K562 (cell line): ENCODE measurements at regions not wholly inside any gene's neighbourhood (a gene's known extent, or its start where the extent isn't known, plus 50 kb on each side); places are given as distances from the start of the nearest gene placed in this dataset.

ENCODE experiments used
- ATAC-seq: fragments of 200-7000 bp; cut with Tn5 transposase; 3 replicates; pipeline ENCODE4 v1.9.1; 2020; ENCODE audit warnings: moderate library complexity
- BruUV-seq: library from RNA; stranded (reverse); fragments of 400-500 nt; replicated peaks from 2 replicates; lab custom pipeline; 2021; lab: Mats Ljungman, UMichigan
- CTCF ChIA-PET: fragments of 300-600 bp; formaldehyde crosslinking; extraction: SDS; loops from one replicate; lab custom pipeline; 2021; ENCODE audit warnings: low intra/inter-chr PET ratio; lab: Yijun Ruan, JAX
- POLR2A ChIA-PET: fragments of 300-600, 350-650 bp; sonication (Branson Sonifier 250); formaldehyde crosslinking; extraction: SDS; loops from one replicate; lab custom pipeline; 2021; ENCODE audit warnings: antibody characterized with exemption, inconsistent platforms; lab: Yijun Ruan, JAX
- DNase-seq, 4 experiments: peaks; one replicate each; pipeline versions ENCODE4 v3.0.0 to v3.0.0-alpha.2; 2011 to 2018; ENCODE audit warnings: low spot score in 3 of 4, mixed read lengths in 3 of 4; ENCODE audit errors: extremely low read depth in 1 of 4
- FAIRE-seq: peaks from 2 replicates; lab custom pipeline; 2011; peaks lifted over from hg19 to GRCh38; lab: Jason Lieb, UNC
- H2AFZ ChIP-seq: 2 replicates; pipeline ENCODE4 v1.6.0; 2011; ENCODE audit warnings: low read depth, low read length, control low read depth, inconsistent platforms
- H3K27ac ChIP-seq: fragments of 200-600 bp; 3 replicates; pipeline ENCODE4 v1.8.0; 2011; ENCODE audit warnings: low read depth, mild to moderate bottlenecking, control low read depth, inconsistent platforms, low read length, moderate library complexity, mixed read lengths; ENCODE audit errors: extremely low read depth
- H3K27me3 ChIP-seq, 2 experiments: fragments of 300-600 bp in 1 of 2; 2 replicates in 1 of 2; 3 replicates in 1 of 2; pipeline versions ENCODE4 v1.6.0 to v1.8.0; 2011; ENCODE audit warnings: inconsistent platforms in 2 of 2, low read length in 2 of 2, mild to moderate bottlenecking in 1 of 2, mixed read lengths in 1 of 2, moderate library complexity in 1 of 2; ENCODE audit not compliant: control insufficient read depth in 2 of 2, insufficient read depth in 2 of 2
- H3K36me3 ChIP-seq: fragments of 300-600 bp; 3 replicates; pipeline ENCODE4 v1.8.0; 2011; ENCODE audit warnings: mild to moderate bottlenecking, low read length, inconsistent platforms; ENCODE audit not compliant: control insufficient read depth, insufficient read depth
- H3K4me1 ChIP-seq, 2 experiments: fragments of 200-600 bp in 1 of 2; replicated peaks in 1 of 2; 2 replicates in 1 of 2; 3 replicates in 1 of 2; pipeline versions ENCODE4 v1.5.1 to v1.8.0; 2011; ENCODE audit warnings: inconsistent platforms in 2 of 2, low read length in 2 of 2, mild to moderate bottlenecking in 1 of 2, mixed read lengths in 1 of 2, moderate library complexity in 1 of 2; ENCODE audit not compliant: control insufficient read depth in 2 of 2, insufficient read depth in 2 of 2
- H3K4me2 ChIP-seq: 2 replicates; pipeline ENCODE4 v1.6.1; 2011; ENCODE audit warnings: low read length, control low read depth, inconsistent platforms, mixed read lengths; ENCODE audit not compliant: insufficient read depth
- H3K4me3 ChIP-seq: fragments of 200-600 bp; sonication (generic), shearing (Covaris generic); 2 replicates; pipeline ENCODE4 v1.5.1; 2016; ENCODE audit warnings: control low read depth, inconsistent platforms
- H3K79me2 ChIP-seq: fragments of 200-600 bp; 3 replicates; pipeline ENCODE4 v1.8.0; 2011; ENCODE audit warnings: low read length, inconsistent platforms; ENCODE audit not compliant: control insufficient read depth, insufficient read depth
- H3K9ac ChIP-seq, 2 experiments: 2 replicates each; pipeline versions ENCODE4 v1.6.0 to v1.6.1; 2011; ENCODE audit warnings: low read depth in 2 of 2, low read length in 2 of 2, control low read depth in 1 of 2, inconsistent platforms in 1 of 2, mild to moderate bottlenecking in 1 of 2, mixed read lengths in 1 of 2; ENCODE audit not compliant: insufficient read depth in 1 of 2
- H3K9me1 ChIP-seq: one replicate; pipeline ENCODE4 v1.6.0; 2011; ENCODE audit warnings: inconsistent platforms, mild to moderate bottlenecking, low read length, moderate library complexity; ENCODE audit not compliant: control insufficient read depth, insufficient read depth
- H3K9me3 ChIP-seq: replicated peaks from 2 replicates; pipeline ENCODE4 v1.5.1; 2011; ENCODE audit warnings: low read depth, low read length, inconsistent platforms; ENCODE audit not compliant: control insufficient read depth, insufficient read depth
- H4K20me1 ChIP-seq: replicated peaks from 2 replicates; pipeline ENCODE4 v1.6.1; 2011; ENCODE audit warnings: low read length, inconsistent platforms, mixed read lengths; ENCODE audit not compliant: control insufficient read depth, insufficient read depth
- NR2F6 ChIP-seq: fragments of 450-650 bp; formaldehyde crosslinking; IDR thresholded peaks from 2 replicates; pipeline ENCODE4 v1.4.0; 2020; ENCODE audit warnings: mild to moderate bottlenecking
- TFAP4 ChIP-seq: sonication (generic); formaldehyde crosslinking; IDR thresholded peaks from 2 replicates; pipeline ENCODE4 v1.8.0; 2022; ENCODE audit warnings: missing genetic modification reagents, mild to moderate bottlenecking, moderate library complexity, borderline replicate concordance
- WGBS: fragments of 100-300 bp; shearing (Covaris generic); methylation state at CpG from one replicate; pipeline ENCODE4 v1.1.6; 2016; ENCODE audit warnings: low coverage, mixed read lengths; ENCODE audit not compliant: insufficient coverage; ENCODE audit errors: missing lambda C conversion rate; 5-methylcytosine and 5-hydroxymethylcytosine counted together
- in situ Hi-C: fragments of 300-500 bp; cut with MboI; formaldehyde crosslinking; loops from 4 replicates; pipeline ENCODE4 v1.15.0; 2018; ENCODE audit warnings: inconsistent platforms, mixed read lengths
- intact Hi-C: fragments of 100-400 bp; cut with micrococcal nuclease; formaldehyde crosslinking; loops from 2 replicates; pipeline ENCODE4 v1.14.2; 2022
- TF ChIP-seq, protein P1 (sequence below): sonication (generic); formaldehyde crosslinking; IDR thresholded peaks from 2 replicates; pipeline ENCODE4 v1.9.0; 2022; ENCODE audit warnings: mild to moderate bottlenecking, missing genetic modification reagents

GRCh38 chrX:68947882-68948605 is 119.2 kb downstream of the EFNB1 start:
- no peaks in the 10 kb centered on the region for H3K79me2 ChIP-seq
- H3K4me2 ChIP-seq: no peak overlapping the region
- TF ChIP-seq, protein P1, sequence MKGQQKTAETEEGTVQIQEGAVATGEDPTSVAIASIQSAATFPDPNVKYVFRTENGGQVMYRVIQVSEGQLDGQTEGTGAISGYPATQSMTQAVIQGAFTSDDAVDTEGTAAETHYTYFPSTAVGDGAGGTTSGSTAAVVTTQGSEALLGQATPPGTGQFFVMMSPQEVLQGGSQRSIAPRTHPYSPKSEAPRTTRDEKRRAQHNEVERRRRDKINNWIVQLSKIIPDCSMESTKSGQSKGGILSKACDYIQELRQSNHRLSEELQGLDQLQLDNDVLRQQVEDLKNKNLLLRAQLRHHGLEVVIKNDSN (CRISPR knock-in tag): peak; percentile 43; the same call in 1 of the 2 replicates
- TF ChIP-seq NR2F6 (CRISPR knock-in tag) (no peak), TFAP4 (peak; percentile 58)
- TF ChIP-seq, all 486 proteins: peak for 2
- in situ Hi-C loops (no loop called here), intact Hi-C loops (no loop called here)
- Histone ChIP-seq H3K9ac (no peak overlapping the region), H3K27ac (no peak overlapping the region), H3K4me1 (no peaks in the 10 kb centered on the region; a peak in 1 of 5 replicates), H3K27me3 (no peaks in the 10 kb centered on the region), H3K36me3 (no peaks in the 10 kb centered on the region), H4K20me1 (no peaks in the 10 kb centered on the region), H3K9me1 (no peaks in the 10 kb centered on the region), H3K9me3 (no peaks in the 10 kb centered on the region), H3K4me3 (no peak overlapping the region), H2AFZ (no peak overlapping the region)
- FAIRE-seq: no peak
- POLR2A ChIA-PET: no interaction called here
- 13% methylated on average over 6 of the region's 6 CpGs for WGBS
- peak; percentile 57 for ATAC-seq
- peak in 2 of 4 experiments; percentile 19 to 20 for DNase-seq
- CTCF ChIA-PET: no interaction called here
- no TSS peak for BruUV-seq
